SK-N-SH (cell line): ENCODE measurements at regions not wholly inside any gene's neighbourhood (a gene's known extent, or its start where the extent isn't known, plus 50 kb on each side); places are given as distances from the start of the nearest gene placed in this dataset.

Source experiments
- CTCF ChIP-seq: fragments of 200-600 bp; sonication (generic); IDR thresholded peaks from 2 replicates; pipeline ENCODE4 v1.6.1; 2017; ENCODE audit warnings: antibody characterized with exemption, mild to moderate bottlenecking, moderate library complexity
- ELF1 ChIP-seq: IDR thresholded peaks from 2 replicates; pipeline ENCODE4 v1.4.0; 2012
- EZH2phosphoT487 ChIP-seq: fragments of 200-600 bp; sonication (generic); IDR thresholded peaks from 2 replicates; pipeline ENCODE4 v1.6.1; 2017; ENCODE audit warnings: low read depth, mixed run types, mild to moderate bottlenecking, antibody characterized with exemption, moderate library complexity, borderline replicate concordance
- FOXJ3 ChIP-seq: sonication (generic); formaldehyde crosslinking; IDR thresholded peaks from 2 replicates; pipeline ENCODE4 v1.5.1; 2020; ENCODE audit warnings: mild to moderate bottlenecking, missing genetic modification reagents
- FOXM1 ChIP-seq: IDR thresholded peaks from 2 replicates; pipeline ENCODE4 v1.4.0; 2012; ENCODE audit warnings: low read depth, mild to moderate bottlenecking
- GATA2 ChIP-seq: sonication (generic); formaldehyde crosslinking; IDR thresholded peaks from 2 replicates; pipeline ENCODE4 v1.5.0; 2020; ENCODE audit warnings: mild to moderate bottlenecking, missing genetic modification reagents
- JUND ChIP-seq: IDR thresholded peaks from 2 replicates; pipeline ENCODE4 v1.4.0; 2012
- NFIC ChIP-seq: IDR thresholded peaks from 2 replicates; pipeline ENCODE4 v1.4.0; 2012; ENCODE audit warnings: borderline replicate concordance
- POLR2AphosphoS5 ChIP-seq: IDR thresholded peaks from 2 replicates; pipeline ENCODE4 v1.6.1; 2012; ENCODE audit warnings: low read depth, low read length
- RCOR1 ChIP-seq: fragments of 150-350 bp; IDR thresholded peaks from 2 replicates; pipeline ENCODE4 v1.6.1; 2017; ENCODE audit warnings: antibody characterized with exemption, low read length
- RXRA ChIP-seq: IDR thresholded peaks from 2 replicates; pipeline ENCODE4 v1.4.0; 2012; ENCODE audit warnings: low read depth, mild to moderate bottlenecking, borderline replicate concordance
- TEAD4 ChIP-seq: IDR thresholded peaks from 2 replicates; pipeline ENCODE4 v1.4.0; 2012; ENCODE audit warnings: mild to moderate bottlenecking, borderline replicate concordance; ENCODE audit not compliant: insufficient read depth
- USF1 ChIP-seq: IDR thresholded peaks from 2 replicates; pipeline ENCODE4 v1.4.0; 2012; ENCODE audit warnings: low read depth, borderline replicate concordance
- YY1 ChIP-seq: IDR thresholded peaks from 2 replicates; pipeline ENCODE4 v1.4.0; 2012; ENCODE audit warnings: low read depth, mild to moderate bottlenecking

- no peak for TF ChIP-seq EZH2phosphoT487
- no peak for TF ChIP-seq USF1
- no peak for TF ChIP-seq RXRA
- no peak for TF ChIP-seq CTCF
- no peak for TF ChIP-seq ELF1
- no peak for TF ChIP-seq TEAD4
- no peak for TF ChIP-seq YY1
- TF ChIP-seq FOXM1: no peak
- no peak for TF ChIP-seq FOXJ3
- TF ChIP-seq POLR2AphosphoS5: no peak
- no peak for TF ChIP-seq RCOR1
- TF ChIP-seq NFIC: no peak
- TF ChIP-seq JUND: no peak
- TF ChIP-seq GATA2 (CRISPR knock-in tag): no peak
Measured at GRCh38 chr1:55477953-55478352, 262.8 kb upstream of the USP24 start.
